H1 (cell line): ENCODE measurements at regions not wholly inside any gene's neighbourhood (a gene's known extent, or its start where the extent isn't known, plus 50 kb on each side); places are given as distances from the start of the nearest gene placed in this dataset.

Experiments used
- CTCF ChIA-PET: fragments of 300-600 bp; sonication (Branson Sonifier 250); formaldehyde crosslinking; loops from one replicate; lab custom pipeline; 2021; ENCODE audit not compliant: partially characterized antibody; lab: Charles Lee
- POLR2A ChIA-PET: fragments of 300-600 bp; sonication (Branson Sonifier 250); formaldehyde crosslinking; loops from one replicate; lab custom pipeline; 2021; ENCODE audit warnings: inconsistent platforms; ENCODE audit not compliant: partially characterized antibody; lab: Charles Lee
- DNase-seq, 2 experiments: peaks; one replicate each; pipeline versions ENCODE4 v3.0.0 to v3.0.0-alpha.2; 2010 to 2022; ENCODE audit warnings: low spot score in 2 of 2, low read depth in 1 of 2, mixed read lengths in 1 of 2
- FAIRE-seq: peaks from 2 replicates; lab custom pipeline; 2011; peaks lifted over from hg19 to GRCh38; lab: Jason Lieb, UNC
- H2AFZ ChIP-seq: 2 replicates; pipeline ENCODE4 v1.8.1; 2012; ENCODE audit warnings: low read length, inconsistent platforms
- H2AK5ac ChIP-seq: 2 replicates; pipeline ENCODE4 v1.6.1; 2013; ENCODE audit warnings: low read depth, low read length
- H2BK120ac ChIP-seq: replicated peaks from 2 replicates; pipeline ENCODE3; 2013; ENCODE audit warnings: low read depth, low read length, inconsistent platforms
- H2BK12ac ChIP-seq: 2 replicates; pipeline ENCODE4 v1.6.1; 2013; ENCODE audit warnings: low read depth, low read length
- H2BK15ac ChIP-seq: 2 replicates; pipeline ENCODE4 v1.6.1; 2013; ENCODE audit warnings: low read length
- H2BK20ac ChIP-seq: 2 replicates; pipeline ENCODE4 v1.6.1; 2013; ENCODE audit warnings: low read length
- H2BK5ac ChIP-seq: 2 replicates; pipeline ENCODE4 v1.6.1; 2013; ENCODE audit warnings: low read depth, low read length
- H3K14ac ChIP-seq: 2 replicates; pipeline ENCODE4 v1.6.1; 2013; ENCODE audit warnings: inconsistent platforms; ENCODE audit not compliant: insufficient read length
- H3K18ac ChIP-seq: 2 replicates; pipeline ENCODE4 v1.6.1; 2013; ENCODE audit warnings: low read length; ENCODE audit errors: extremely low read depth
- H3K23ac ChIP-seq: 2 replicates; pipeline ENCODE4 v1.6.1; 2013; ENCODE audit warnings: inconsistent platforms; ENCODE audit not compliant: insufficient read length
- H3K23me2 ChIP-seq: 2 replicates; pipeline ENCODE4 v1.6.1; 2013; ENCODE audit warnings: low read depth, low read length
- H3K27ac ChIP-seq: 2 replicates; pipeline ENCODE4 v1.6.1; 2011; ENCODE audit warnings: low read depth, low read length, inconsistent platforms
- H3K27me3 ChIP-seq, 4 experiments: replicated peaks in 1 of 4; 1 replicate in 1 of 4; 2 replicates in 3 of 4; pipeline versions ENCODE4 v1.6.1 to v1.8.1; 2011 to 2013; ENCODE audit warnings: low read length in 3 of 4, mild to moderate bottlenecking in 3 of 4, inconsistent platforms in 2 of 4, mixed read lengths in 2 of 4, moderate library complexity in 1 of 4; ENCODE audit not compliant: control insufficient read depth in 3 of 4, insufficient read depth in 3 of 4; ENCODE audit errors: extremely low read depth in 1 of 4
- H3K36me3 ChIP-seq, 4 experiments: 2 replicates each; pipeline versions ENCODE4 v1.6.1 to v1.8.1; 2011 to 2013; ENCODE audit warnings: mild to moderate bottlenecking in 4 of 4, low read length in 3 of 4, moderate library complexity in 2 of 4, control low read depth in 1 of 4, inconsistent platforms in 1 of 4; ENCODE audit not compliant: insufficient read depth in 4 of 4, control insufficient read depth in 2 of 4
- H3K4ac ChIP-seq: replicated peaks from 2 replicates; pipeline ENCODE3; 2013; ENCODE audit warnings: low read length, low read depth, mixed read lengths, inconsistent platforms; ENCODE audit not compliant: insufficient read length
- H3K4me1 ChIP-seq, 4 experiments: replicated peaks in 1 of 4; 1 replicate in 1 of 4; 2 replicates in 3 of 4; pipeline versions ENCODE4 v1.6.1 to v1.8.1; 2011 to 2013; ENCODE audit warnings: low read length in 3 of 4, inconsistent platforms in 2 of 4, mixed read lengths in 1 of 4; ENCODE audit not compliant: insufficient read depth in 4 of 4, control insufficient read depth in 3 of 4
- H3K4me2 ChIP-seq, 2 experiments: 2 replicates each; pipeline versions ENCODE4 v1.6.1 to v1.8.1; 2011 to 2013; ENCODE audit warnings: low read depth in 2 of 2, low read length in 2 of 2, control low read depth in 1 of 2, inconsistent platforms in 1 of 2, mild to moderate bottlenecking in 1 of 2; ENCODE audit not compliant: insufficient read depth in 1 of 2
- H3K4me3 ChIP-seq, 4 experiments: fragments of 200-600, 300-600 bp in 1 of 4; sonication (generic), shearing (Covaris generic), sonication (Bioruptor Twin) in 1 of 4; 2 replicates each; pipeline versions ENCODE4 v1.5.1 to v1.8.1; 2011 to 2016; ENCODE audit warnings: low read length in 4 of 4, low read depth in 3 of 4, control low read depth in 2 of 4, inconsistent platforms in 2 of 4, mild to moderate bottlenecking in 2 of 4, mixed read lengths in 1 of 4, moderate library complexity in 1 of 4; ENCODE audit not compliant: insufficient read depth in 2 of 4; ENCODE audit errors: extremely low read depth in 1 of 4
- H3K56ac ChIP-seq: replicated peaks from 2 replicates; pipeline ENCODE3; 2013; ENCODE audit warnings: low read depth, mild to moderate bottlenecking, mixed read lengths, low read length, inconsistent platforms; ENCODE audit not compliant: insufficient read length
- H3K79me1 ChIP-seq: 2 replicates; pipeline ENCODE4 v1.6.1; 2013; ENCODE audit warnings: low read depth, low read length, control low read depth
- H3K79me2 ChIP-seq, 2 experiments: 2 replicates each; pipeline versions ENCODE4 v1.6.1 to v1.8.1; 2012 to 2013; ENCODE audit warnings: low read length in 2 of 2, mild to moderate bottlenecking in 2 of 2, inconsistent platforms in 1 of 2; ENCODE audit not compliant: insufficient read depth in 2 of 2, control insufficient read depth in 1 of 2
- H3K9ac ChIP-seq, 4 experiments: replicated peaks in 1 of 4; 1 replicate in 1 of 4; 2 replicates in 3 of 4; pipeline versions ENCODE4 v1.6.1 to v1.8.1; 2011 to 2013; ENCODE audit warnings: low read depth in 3 of 4, low read length in 3 of 4, control low read depth in 2 of 4, mild to moderate bottlenecking in 2 of 4, moderate library complexity in 2 of 4, inconsistent platforms in 1 of 4; ENCODE audit errors: extremely low read depth in 1 of 4
- H3K9me3 ChIP-seq, 2 experiments: 2 replicates each; pipeline versions ENCODE4 v1.6.1 to v1.8.1; 2012 to 2013; ENCODE audit warnings: mild to moderate bottlenecking in 2 of 2, moderate library complexity in 2 of 2, control low read depth in 1 of 2, inconsistent platforms in 1 of 2, low read depth in 1 of 2, low read length in 1 of 2, mixed read lengths in 1 of 2; ENCODE audit not compliant: insufficient read depth in 2 of 2
- H4K20me1 ChIP-seq, 2 experiments: replicated peaks in 1 of 2; 2 replicates each; pipeline versions ENCODE3 to v1.8.1; 2011 to 2013; ENCODE audit warnings: inconsistent platforms in 2 of 2, low read length in 2 of 2, mild to moderate bottlenecking in 1 of 2; ENCODE audit not compliant: insufficient read depth in 2 of 2, control insufficient read depth in 1 of 2
- H4K5ac ChIP-seq: 2 replicates; pipeline ENCODE4 v1.6.1; 2013; ENCODE audit warnings: low read length, low read depth, mixed read lengths, inconsistent platforms; ENCODE audit not compliant: insufficient read length
- H4K8ac ChIP-seq: 2 replicates; pipeline ENCODE4 v1.8.0; 2013; ENCODE audit warnings: mild to moderate bottlenecking, moderate library complexity, low read length, inconsistent platforms; ENCODE audit not compliant: insufficient read depth; ENCODE audit errors: extremely low read depth
- H4K91ac ChIP-seq: replicated peaks from 2 replicates; pipeline ENCODE3; 2013; ENCODE audit warnings: low read length, mixed read lengths, inconsistent platforms; ENCODE audit not compliant: insufficient read length
- ASH2L ChIP-seq: fragments of 200-600, 300-600 bp; sonication (generic); IDR thresholded peaks from one replicate; pipeline ENCODE4 v1.7.1; 2017; ENCODE audit warnings: low read length
- ATF3 ChIP-seq: IDR thresholded peaks from 2 replicates; pipeline ENCODE4 v1.6.1; 2011; ENCODE audit warnings: low read depth, mild to moderate bottlenecking, low read length; ENCODE audit not compliant: insufficient read depth
- CEBPB ChIP-seq: IDR thresholded peaks from 2 replicates; pipeline ENCODE4 v1.6.1; 2012; ENCODE audit warnings: low read depth, low read length
- CHD1 ChIP-seq: IDR thresholded peaks from 2 replicates; pipeline ENCODE4 v1.6.1; 2012; ENCODE audit warnings: low read depth, low read length, improper control_type of control experiment
- CTCF ChIP-seq, 3 experiments: IDR thresholded peaks; 1 replicate in 2 of 3; 2 replicates in 1 of 3; pipeline versions ENCODE4 v1.5.1 to v1.6.1; 2011; ENCODE audit warnings: low read length in 3 of 3, mild to moderate bottlenecking in 3 of 3, inconsistent platforms in 2 of 3, low read depth in 1 of 3, moderate library complexity in 1 of 3; ENCODE audit not compliant: insufficient read depth in 1 of 3; ENCODE audit errors: control extremely low read depth in 1 of 3
- EGR1 ChIP-seq: IDR thresholded peaks from 2 replicates; pipeline ENCODE4 v1.6.1; 2011; ENCODE audit warnings: low read depth, low read length, borderline replicate concordance
- HDAC2 ChIP-seq, 2 experiments: fragments of 300-600 bp in 1 of 2; sonication (generic) in 1 of 2; IDR thresholded peaks; 2 replicates each; pipeline ENCODE4 v1.6.1; 2011 to 2012; ENCODE audit warnings: low read depth in 2 of 2, low read length in 2 of 2, mild to moderate bottlenecking in 2 of 2, moderate library complexity in 2 of 2, borderline replicate concordance in 1 of 2, inconsistent platforms in 1 of 2
- NANOG ChIP-seq: IDR thresholded peaks from 2 replicates; pipeline ENCODE4 v1.6.1; 2011; ENCODE audit warnings: low read length, low read depth, mild to moderate bottlenecking, inconsistent platforms; ENCODE audit not compliant: insufficient read depth, poor library complexity, severe bottlenecking
- RNF2 ChIP-seq: fragments of 200-900, 300-1000 bp; sonication (generic); IDR thresholded peaks from 2 replicates; pipeline ENCODE4 v1.7.1; 2016; ENCODE audit warnings: borderline replicate concordance, low read depth, mild to moderate bottlenecking, antibody characterized with exemption, low read length; ENCODE audit not compliant: poor library complexity, severe bottlenecking; ENCODE audit errors: missing control alignments
- YY1 ChIP-seq: IDR thresholded peaks from 2 replicates; pipeline ENCODE4 v1.6.1; 2011; ENCODE audit warnings: low read depth, mild to moderate bottlenecking, low read length
- ZNF274 ChIP-seq: IDR thresholded peaks from 2 replicates; pipeline ENCODE4 v1.7.0; 2012; ENCODE audit warnings: low read length, borderline replicate concordance; ENCODE audit errors: extremely low read depth
- WGBS, 2 experiments: shearing (Covaris generic) in 1 of 2; methylation state at CpG; one replicate each; pipeline versions ENCODE4 v1.1.6 to v1.1.7; 2013 to 2015; ENCODE audit warnings: low lambda C conversion rate in 2 of 2, mixed read lengths in 2 of 2, inconsistent platforms in 1 of 2, low coverage in 1 of 2, missing lambda C conversion rate in 1 of 2; ENCODE audit not compliant: insufficient replicate concordance in 2 of 2, insufficient coverage in 1 of 2, insufficient read length in 1 of 2; ENCODE audit errors: extremely low coverage in 1 of 2, missing lambda C conversion rate in 1 of 2; 5-methylcytosine and 5-hydroxymethylcytosine counted together

- no peak overlapping the region for H4K8ac ChIP-seq
- no peak overlapping the region; the same call in 1 of the 2 replicates for H2BK15ac ChIP-seq
- no peaks in the 10 kb centered on the region for H3K79me2 ChIP-seq
- no peak overlapping the region for H3K56ac ChIP-seq
- H3K18ac ChIP-seq: no peak overlapping the region
- no peak overlapping the region for H3K9ac ChIP-seq
- POLR2A ChIA-PET: no interaction called here
- no peak overlapping the region for H2AK5ac ChIP-seq
- no peak overlapping the region for H3K14ac ChIP-seq
- H2BK20ac ChIP-seq: no peak overlapping the region
- DNase-seq: peak in 1 of 2 experiments; percentile 24
- no peaks in the 10 kb centered on the region for H3K9me3 ChIP-seq
- no peak overlapping the region for H3K27ac ChIP-seq
- H3K79me1 ChIP-seq: no peaks in the 10 kb centered on the region
- H3K4me1 ChIP-seq: peaks cover 0 to 14% (median 3%) of the 10 kb centered on the region in 4 experiments; a peak in 3 of 7 replicates
- H3K27me3 ChIP-seq: no peaks in the 10 kb centered on the region; a peak in 1 of 7 replicates
- no peak overlapping the region for H4K91ac ChIP-seq
- no peaks in the 10 kb centered on the region for H3K23me2 ChIP-seq
- no peak overlapping the region for H2BK12ac ChIP-seq
- H2AFZ ChIP-seq: no peak overlapping the region
- CTCF ChIA-PET: interaction anchor here (0.9 to 2.8 kb wide), 7 partner anchors 17 to 184 kb away, joined by 3 to 9 read pairs (median 4); no protein-coding TSS in a partner anchor
- FAIRE-seq: no peak
- H4K5ac ChIP-seq: no peak overlapping the region
- no peak overlapping the region for H3K23ac ChIP-seq
- no peak overlapping the region for H3K4ac ChIP-seq
- H2BK120ac ChIP-seq: no peak overlapping the region
- H3K36me3 ChIP-seq: no peaks in the 10 kb centered on the region
- H4K20me1 ChIP-seq: no peaks in the 10 kb centered on the region
- no peak overlapping the region for H2BK5ac ChIP-seq
- no peak overlapping the region for H3K4me3 ChIP-seq
- H3K4me2 ChIP-seq: no peak overlapping the region
- WGBS, 2 experiments: 90% methylated on average over 4 of the region's 4 CpGs; no CpG with 5 or more reads in 1 of the 2 experiments
- TF ChIP-seq NANOG: no peak
- TF ChIP-seq CEBPB: no peak
- no peak for TF ChIP-seq CTCF (IDR thresholded peaks at IDR 0.05; ENCODE audit: control extremely low read depth in 1 of 3, insufficient read depth in 1 of 3, low read depth in 1 of 3, low read length in 3 of 3)
- no peak for TF ChIP-seq ATF3
- TF ChIP-seq RNF2: no peak
- TF ChIP-seq YY1: no peak
- no peak for TF ChIP-seq ASH2L
- no peak for TF ChIP-seq ZNF274
- TF ChIP-seq EGR1: no peak
- TF ChIP-seq HDAC2 (IDR thresholded peaks at IDR 0.05; ENCODE audit: borderline replicate concordance in 1 of 2, low read depth in 2 of 2, low read length in 2 of 2): no peak
- no peak for TF ChIP-seq CHD1
These were observed 124.7 kb upstream of the UNC5B start for GRCh38 chr10:71087622-71088021.
